Psoas muscle (tissue), 7 donors: ENCODE measurements at regions not wholly inside any gene's neighbourhood (a gene's known extent, or its start where the extent isn't known, plus 50 kb on each side); places are given as distances from the start of the nearest gene placed in this dataset.

ENCODE experiments used
- ATAC-seq, 4 donors: fragments of 200-7000 bp; cut with Tn5 transposase; one replicate each; pipeline ENCODE4 v1.9.1; 2020; ENCODE audit warnings: moderate library complexity in 3 of 4, mild to moderate bottlenecking in 2 of 4
- DNase-seq, 2 donors: peaks; one replicate each; pipeline ENCODE4 v3.0.0-alpha.2; 2020
- H3K27ac ChIP-seq: fragments of 200-600 bp; one replicate; pipeline ENCODE4 v1.8.0; 2022
- H3K27me3 ChIP-seq, 3 donors: fragments of 200-600 bp in 1 of 3; one replicate each; pipeline versions ENCODE4 v1.6.1 to v1.8.0; 2013 to 2022; ENCODE audit warnings: low read length in 2 of 3, mild to moderate bottlenecking in 2 of 3, moderate library complexity in 1 of 3; ENCODE audit not compliant: insufficient read depth in 3 of 3
- H3K36me3 ChIP-seq, 2 donors: fragments of 200-600 bp in 1 of 2; one replicate each; pipeline versions ENCODE4 v1.6.1 to v1.8.0; 2013 to 2022; ENCODE audit warnings: low read depth in 1 of 2, mild to moderate bottlenecking in 1 of 2, moderate library complexity in 1 of 2; ENCODE audit not compliant: insufficient read depth in 1 of 2
- H3K4me1 ChIP-seq: fragments of 200-600 bp; one replicate; pipeline ENCODE4 v1.8.0; 2022
- H3K4me3 ChIP-seq: fragments of 200-600 bp; one replicate; pipeline ENCODE4 v1.8.0; 2022; ENCODE audit warnings: mild to moderate bottlenecking
- H3K9me3 ChIP-seq: fragments of 200-600 bp; one replicate; pipeline ENCODE4 v1.8.0; 2022
- WGBS, 3 donors: extraction: QIAGEN DNeasy Blood & Tissue Kit; methylation state at CpG; one replicate each; pipeline versions ENCODE4 v1.1.6 to v1.1.7; 2013; 5-methylcytosine and 5-hydroxymethylcytosine counted together
- intact Hi-C, 2 donors: fragments of 100-400 bp; cut with DNase I; formaldehyde crosslinking; loops; one replicate each; pipeline versions ENCODE4 v1.11.0 to v1.14.2; 2022
- TF ChIP-seq, protein P1 (sequence below): fragments of 200-600 bp; IDR thresholded peaks from one replicate; pipeline ENCODE4 v1.8.0; 2022; ENCODE audit warnings: antibody characterized with exemption
- donor health status: healthy with polysubstance abuse.
- donor health status: DM: no; HTN: no; CAD: no; lungs with moderate emphysema.
- donor health status: Bipolar disorder and iron deficiency.
- donor health status: healthy.
- donor health status: DM: yes; HTN: yes; CAD: no.
- donor health status: DM: no; HTN: no; CAD: no.
- donor health status: DM: yes; HTN: yes; CAD: no.

DNA sequence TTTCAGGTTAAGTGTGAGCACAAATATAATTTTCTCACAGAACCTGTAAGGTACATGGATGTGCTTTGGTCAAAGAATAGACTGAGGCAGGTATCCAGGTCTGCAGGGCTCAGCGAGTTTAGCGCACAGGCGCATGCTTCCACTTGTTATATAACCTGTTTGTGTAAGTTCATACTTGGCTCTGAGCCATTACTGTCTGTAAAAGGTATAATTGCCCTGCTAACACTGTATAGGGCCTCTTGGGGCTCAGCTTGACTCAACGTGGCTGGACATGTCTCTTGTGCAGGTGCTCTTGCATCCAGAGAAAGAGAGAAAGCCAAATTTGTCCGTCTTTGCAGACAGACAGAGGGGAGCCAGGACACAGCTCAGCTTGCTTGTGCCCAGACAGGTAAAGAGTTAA is 759.6 kb downstream of the MTRR start:
- H3K27me3 ChIP-seq = no peaks in the 10 kb centered on the region
- intact Hi-C loops = no loop called here
- H3K4me3 ChIP-seq = no peak overlapping the region
- DNase-seq (no peak), ATAC-seq (no peak)
- H3K9me3 ChIP-seq = peaks cover 3% of the 10 kb centered on the region
- H3K36me3 ChIP-seq = no peaks in the 10 kb centered on the region
- no peak overlapping the region for H3K27ac ChIP-seq
- WGBS, 3 donors = 65 to 73% (median 68%) methylated on average over 5 of the region's 5 CpGs
- TF ChIP-seq, protein P1, sequence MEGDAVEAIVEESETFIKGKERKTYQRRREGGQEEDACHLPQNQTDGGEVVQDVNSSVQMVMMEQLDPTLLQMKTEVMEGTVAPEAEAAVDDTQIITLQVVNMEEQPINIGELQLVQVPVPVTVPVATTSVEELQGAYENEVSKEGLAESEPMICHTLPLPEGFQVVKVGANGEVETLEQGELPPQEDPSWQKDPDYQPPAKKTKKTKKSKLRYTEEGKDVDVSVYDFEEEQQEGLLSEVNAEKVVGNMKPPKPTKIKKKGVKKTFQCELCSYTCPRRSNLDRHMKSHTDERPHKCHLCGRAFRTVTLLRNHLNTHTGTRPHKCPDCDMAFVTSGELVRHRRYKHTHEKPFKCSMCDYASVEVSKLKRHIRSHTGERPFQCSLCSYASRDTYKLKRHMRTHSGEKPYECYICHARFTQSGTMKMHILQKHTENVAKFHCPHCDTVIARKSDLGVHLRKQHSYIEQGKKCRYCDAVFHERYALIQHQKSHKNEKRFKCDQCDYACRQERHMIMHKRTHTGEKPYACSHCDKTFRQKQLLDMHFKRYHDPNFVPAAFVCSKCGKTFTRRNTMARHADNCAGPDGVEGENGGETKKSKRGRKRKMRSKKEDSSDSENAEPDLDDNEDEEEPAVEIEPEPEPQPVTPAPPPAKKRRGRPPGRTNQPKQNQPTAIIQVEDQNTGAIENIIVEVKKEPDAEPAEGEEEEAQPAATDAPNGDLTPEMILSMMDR = no peak
- H3K4me1 ChIP-seq = no peaks in the 10 kb centered on the region

DNA sequence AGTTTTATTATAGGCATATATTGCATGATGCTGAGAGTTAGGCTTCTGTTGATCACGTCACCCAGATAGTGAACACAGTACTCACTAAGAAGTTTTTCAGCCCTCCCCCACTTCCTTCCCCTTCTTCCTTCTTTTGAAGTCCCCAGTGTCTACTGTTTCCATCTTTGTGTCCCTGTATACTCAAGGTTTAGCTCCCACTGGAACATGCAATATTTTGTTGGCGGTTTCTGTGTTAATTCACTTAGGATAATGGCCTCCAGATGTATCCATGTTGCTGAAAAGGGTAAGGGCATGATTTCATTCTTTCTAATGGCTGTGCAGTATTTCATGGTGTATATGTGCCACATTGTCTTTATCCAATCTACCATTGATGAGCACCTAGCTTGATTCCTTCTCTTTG is 764.3 kb downstream of the MTRR start:
- no peaks in the 10 kb centered on the region for H3K27me3 ChIP-seq
- no peak overlapping the region for H3K27ac ChIP-seq
- no peak overlapping the region for H3K4me3 ChIP-seq
- H3K4me1 ChIP-seq = no peaks in the 10 kb centered on the region
- TF ChIP-seq, protein P1 = no peak
- DNase-seq = no peak
- intact Hi-C loops = no loop called here
- no peaks in the 10 kb centered on the region for H3K9me3 ChIP-seq
- 65 to 70% (median 67%) methylated on average over 2 of the region's 2 CpGs for whole genome bisulfite sequencing, 3 donors
- ATAC-seq = no peak
- no peaks in the 10 kb centered on the region for H3K36me3 ChIP-seq

DNA sequence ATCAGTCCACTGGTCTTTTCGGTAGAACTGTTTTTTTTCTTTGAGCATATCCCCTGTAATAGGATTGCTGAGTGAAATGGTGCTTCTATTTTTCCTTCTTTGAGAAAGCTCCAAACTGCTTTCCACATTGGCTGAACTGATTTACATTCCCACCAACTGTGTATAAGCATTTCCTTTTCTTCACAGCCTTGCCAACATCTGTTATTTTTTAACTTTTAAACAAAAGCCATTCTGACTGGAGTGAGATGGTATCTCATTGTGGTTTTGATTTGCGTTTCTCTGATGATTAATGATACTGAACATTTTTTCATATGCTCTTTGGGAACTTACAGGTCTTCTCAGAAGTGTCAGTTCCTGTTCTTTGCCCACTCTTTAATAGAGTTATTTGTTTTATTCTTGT is 764.7 kb downstream of the MTRR start:
- H3K27me3 ChIP-seq = no peaks in the 10 kb centered on the region
- no peak overlapping the region for H3K4me3 ChIP-seq
- no peak overlapping the region for H3K27ac ChIP-seq
- no peaks in the 10 kb centered on the region for H3K4me1 ChIP-seq
- 54 to 67% (median 59%) methylated on average over 2 of the region's 2 CpGs for WGBS, 3 donors
- TF ChIP-seq, protein P1 = no peak
- ATAC-seq (no peak), DNase-seq (no peak)
- no peaks in the 10 kb centered on the region for H3K36me3 ChIP-seq
- H3K9me3 ChIP-seq = no peaks in the 10 kb centered on the region
- intact Hi-C loops = no loop called here

DNA sequence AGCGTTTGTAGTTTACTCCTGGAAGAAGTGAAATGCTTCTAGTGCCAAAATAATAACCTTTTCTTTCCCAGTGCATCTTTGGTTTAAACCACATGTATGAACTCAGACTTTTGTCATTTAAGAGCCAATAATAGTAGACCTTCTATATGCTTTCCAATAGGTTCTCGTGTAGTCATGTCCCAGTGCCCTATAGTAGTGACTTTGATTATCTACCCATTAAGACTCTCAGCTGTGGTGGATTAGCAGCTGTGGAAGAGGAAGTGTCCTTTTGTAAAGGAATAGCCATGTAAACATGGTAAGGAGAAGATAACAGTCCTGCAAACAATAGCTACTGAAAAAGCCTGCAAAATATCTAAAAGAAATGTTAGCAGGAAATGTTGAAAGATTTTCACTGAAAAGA is 765.3 kb downstream of the MTRR start:
- intact Hi-C loops = no loop called here
- ATAC-seq = no peak

More for the DNA sequence above, 765.3 kb downstream of the MTRR start:
- TF ChIP-seq, protein P1 = no peak
- 60 to 68% (median 65%) methylated on average over 2 of the region's 2 CpGs for WGBS, 3 donors
- Histone ChIP-seq H3K4me1 (no peaks in the 10 kb centered on the region), H3K27ac (no peak overlapping the region), H3K36me3 (no peaks in the 10 kb centered on the region), H3K27me3 (no peaks in the 10 kb centered on the region), H3K4me3 (no peak overlapping the region), H3K9me3 (no peaks in the 10 kb centered on the region)
- DNase-seq = no peak
